ENCODE measurements at regions not wholly inside any gene's neighbourhood (a gene's known extent, or its start where the extent isn't known, plus 50 kb on each side); places are given as distances from the start of the nearest gene placed in this dataset.

- peak; percentile 19 for DNase-seq (ENCODE audit: low spot score)
These were observed 343.2 kb downstream of the ACTL7B start for GRCh38 chr9:108512426-108513173.

- no peak for DNase-seq (ENCODE audit: low spot score)
These were observed 344.5 kb downstream of the ACTL7B start for GRCh38 chr9:108511307-108511706.

- DNase-seq (ENCODE audit: low spot score): no peak
These were observed 358.9 kb downstream of the ACTL7B start for GRCh38 chr9:108496846-108497245.

- DNase-seq (ENCODE audit: low spot score): no peak
These were observed 366.2 kb downstream of the ACTL7B start for GRCh38 chr9:108489567-108489966.

- no peak for DNase-seq (ENCODE audit: low spot score)
These were observed 369.0 kb downstream of the ACTL7B start for GRCh38 chr9:108486831-108487230.

- no peak for DNase-seq (ENCODE audit: low spot score)
These were observed 371.3 kb downstream of the ACTL7B start for GRCh38 chr9:108484468-108484867.

- DNase-seq (ENCODE audit: low spot score): no peak
These were observed 372.1 kb downstream of the ACTL7B start for GRCh38 chr9:108483676-108484075.

GRCh38 chr9:108479989-108480652, 375.7 kb downstream of the ACTL7B start:
- DNase-seq (ENCODE audit: low spot score): no peak

GRCh38 chr9:108478431-108479332, 377.1 kb downstream of the ACTL7B start:
- DNase-seq (ENCODE audit: low spot score): no peak

GRCh38 chr9:108477529-108478006, 378.2 kb downstream of the ACTL7B start:
- DNase-seq (ENCODE audit: low spot score): no peak

- no peak for DNase-seq (ENCODE audit: low spot score)
These were observed 379.2 kb downstream of the ACTL7B start for GRCh38 chr9:108476574-108476973.

GRCh38 chr9:108475813-108476212, 380.0 kb downstream of the ACTL7B start:
- DNase-seq (ENCODE audit: low spot score): no peak

GRCh38 chr9:108474356-108474755, 381.4 kb downstream of the ACTL7B start:
- no peak for DNase-seq (ENCODE audit: low spot score)

GRCh38 chr9:108473209-108474112, 382.3 kb downstream of the ACTL7B start:
- no peak for DNase-seq (ENCODE audit: low spot score)

GRCh38 chr9:108469654-108470053, 386.1 kb downstream of the ACTL7B start:
- DNase-seq (ENCODE audit: low spot score): no peak

- peak; percentile 44 for DNase-seq (ENCODE audit: low spot score)
These were observed 387.4 kb downstream of the ACTL7B start for GRCh38 chr9:108468364-108468763.

GRCh38 chr9:108467653-108468324, 388.0 kb downstream of the ACTL7B start:
- no peak for DNase-seq (ENCODE audit: low spot score)

GRCh38 chr9:108467161-108467560, 388.6 kb downstream of the ACTL7B start:
- DNase-seq (ENCODE audit: low spot score): no peak

- no peak for DNase-seq (ENCODE audit: low spot score)
These were observed 389.5 kb downstream of the ACTL7B start for GRCh38 chr9:108466304-108466703.

GRCh38 chr9:108463932-108464606, 391.7 kb downstream of the ACTL7B start:
- DNase-seq (ENCODE audit: low spot score): no peak

Data from iPS-NIHi11 (cell line).